HG02610 (cell line): ENCODE measurements at regions not wholly inside any gene's neighbourhood (a gene's known extent, or its start where the extent isn't known, plus 50 kb on each side); places are given as distances from the start of the nearest gene placed in this dataset.

Experiments used
- ATAC-seq: cut with Tn5 transposase; IDR thresholded peaks from one replicate; pipeline ENCODE4 v1.9.1; 2021; ENCODE audit warnings: mild to moderate bottlenecking, moderate library complexity; ENCODE audit not compliant: unreplicated experiment

DNA sequence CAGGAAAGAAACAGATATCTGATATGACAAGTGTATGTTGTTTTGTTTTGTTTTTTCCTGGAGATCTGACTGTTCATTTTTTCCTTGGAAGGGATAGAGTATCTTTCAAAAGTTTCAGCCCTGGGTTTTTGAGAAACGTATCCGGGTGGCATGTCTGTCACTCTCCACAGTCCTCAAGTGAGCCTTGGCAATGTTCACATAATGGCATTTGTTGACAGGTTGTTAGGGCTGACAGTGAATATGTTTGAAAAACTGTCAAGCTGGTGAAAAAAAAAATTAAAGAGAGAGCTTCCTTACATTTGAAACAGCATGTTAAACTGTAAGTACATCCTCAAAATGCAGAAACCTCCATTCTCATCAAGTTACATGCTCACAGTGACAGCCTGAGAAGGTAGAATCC lies 113.0 kb upstream of the DYNLRB2 start:
- no peak for ATAC-seq

DNA sequence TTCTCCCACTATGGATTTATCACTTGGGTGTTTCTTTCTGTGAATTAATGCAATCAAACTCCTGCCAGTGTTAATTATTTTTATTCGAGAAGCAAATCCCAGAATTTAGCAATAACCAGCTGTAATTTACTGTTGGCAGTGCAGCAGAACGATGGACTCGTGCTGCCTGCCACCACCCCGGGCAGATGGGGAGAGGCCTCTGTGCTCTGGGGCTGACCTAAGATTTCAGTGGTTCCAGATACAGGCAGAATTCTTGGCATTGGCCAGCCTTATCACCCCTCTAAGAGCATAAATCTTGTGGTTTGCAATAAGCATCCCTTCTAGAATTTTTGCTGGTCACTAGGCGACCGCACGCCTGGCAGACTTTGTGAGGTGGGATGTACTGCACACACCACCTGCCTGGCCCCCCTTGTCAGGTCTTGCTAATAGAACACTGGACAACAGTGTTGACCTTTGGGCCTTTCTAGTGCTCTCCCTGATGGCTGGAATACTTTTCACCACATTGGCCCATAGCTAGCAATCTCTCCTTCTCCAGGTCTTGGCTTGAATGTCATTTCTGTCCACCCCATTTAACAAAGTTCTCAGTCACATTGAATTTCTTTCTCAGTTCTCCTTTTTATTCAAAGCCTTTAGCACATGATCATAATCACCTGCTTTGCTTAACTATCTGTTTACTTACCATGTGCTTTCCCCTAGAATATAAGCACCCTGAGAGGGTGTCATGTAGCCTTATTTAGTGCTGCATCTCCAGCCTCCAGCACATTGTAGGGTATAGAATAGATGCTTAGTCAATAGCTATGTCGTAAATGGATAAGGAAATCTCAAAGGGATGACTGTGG lies 122.1 kb upstream of the DYNLRB2 start:
- no peak for ATAC-seq

DNA sequence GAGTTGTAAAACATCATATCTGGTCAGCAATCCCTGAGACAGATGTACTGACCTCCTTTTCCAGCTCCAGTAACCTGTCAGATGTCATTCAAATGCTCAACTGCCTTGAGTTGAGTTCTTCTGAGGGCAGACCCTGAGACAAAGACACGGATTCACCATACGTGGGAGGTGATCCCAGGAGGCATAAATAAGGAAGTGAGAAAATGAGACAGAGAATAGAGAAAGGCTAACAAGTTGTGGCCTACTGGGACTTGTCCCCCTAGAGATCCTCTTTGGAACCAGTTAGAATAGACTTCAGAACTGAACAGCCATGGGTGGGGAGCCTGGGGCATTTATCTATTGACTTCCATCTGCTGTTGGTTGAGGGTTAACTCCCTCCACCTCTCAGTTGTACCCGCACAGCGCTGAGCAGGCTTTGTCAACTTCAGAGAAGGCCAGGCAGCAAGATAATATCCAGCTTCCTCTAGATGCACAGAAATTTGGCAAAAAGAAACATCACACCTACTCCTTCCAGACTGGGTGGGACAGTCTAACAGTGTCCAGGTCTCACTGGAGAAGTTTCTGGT lies 123.0 kb upstream of the DYNLRB2 start:
- ATAC-seq: no peak

DNA sequence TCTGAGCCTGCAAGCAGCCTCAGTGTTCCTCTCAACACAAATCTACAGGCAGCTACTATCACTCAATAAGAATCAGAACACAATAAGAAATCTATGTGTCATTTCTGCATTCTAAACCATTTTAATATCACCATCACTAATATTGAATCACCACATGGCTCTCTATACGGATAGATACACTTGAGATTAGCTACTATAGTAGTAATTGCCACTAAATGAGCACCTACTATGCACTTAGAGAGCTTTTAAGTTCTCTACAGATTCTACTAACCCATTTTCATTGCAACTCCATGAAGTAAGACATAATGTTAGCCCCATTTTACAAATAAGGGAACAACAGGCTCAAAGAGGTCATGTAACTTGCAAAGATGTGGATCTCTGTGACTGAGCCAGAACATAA lies 132.8 kb upstream of the DYNLRB2 start:
- no peak for ATAC-seq

DNA sequence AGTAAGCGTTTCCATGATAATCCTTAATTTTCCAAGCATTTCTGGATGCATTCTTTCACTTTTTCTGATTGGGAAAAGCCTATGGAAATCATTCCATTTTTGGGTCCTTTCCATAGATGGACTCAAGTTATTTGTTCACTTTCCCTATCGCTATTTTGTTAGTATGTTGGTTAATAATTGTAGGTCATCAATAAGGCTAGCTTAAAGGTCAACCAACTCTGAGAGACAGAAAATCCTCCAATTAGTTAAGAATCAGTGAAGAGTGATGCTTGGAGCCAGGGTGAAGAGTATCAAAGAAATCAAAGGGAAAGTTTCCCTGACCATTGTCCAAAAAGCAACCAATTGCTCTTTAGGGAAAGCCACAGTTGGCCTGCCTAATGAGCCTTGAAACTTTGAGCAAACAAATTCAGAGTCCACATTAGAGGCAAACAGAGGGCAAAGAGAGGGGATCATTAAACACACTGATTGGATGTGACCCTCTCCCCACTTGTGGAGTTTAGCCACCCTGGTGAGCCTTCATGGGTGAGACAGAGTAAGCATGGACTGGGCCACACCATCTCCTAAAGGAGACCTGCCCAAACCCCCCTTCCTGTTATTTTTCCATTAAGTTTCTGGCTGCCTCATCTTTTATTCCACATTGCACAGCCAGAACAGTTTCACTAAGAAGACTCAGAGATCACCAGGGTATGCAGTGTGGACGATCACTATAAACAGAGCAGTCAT lies 133.4 kb upstream of the DYNLRB2 start:
- ATAC-seq: no peak

DNA sequence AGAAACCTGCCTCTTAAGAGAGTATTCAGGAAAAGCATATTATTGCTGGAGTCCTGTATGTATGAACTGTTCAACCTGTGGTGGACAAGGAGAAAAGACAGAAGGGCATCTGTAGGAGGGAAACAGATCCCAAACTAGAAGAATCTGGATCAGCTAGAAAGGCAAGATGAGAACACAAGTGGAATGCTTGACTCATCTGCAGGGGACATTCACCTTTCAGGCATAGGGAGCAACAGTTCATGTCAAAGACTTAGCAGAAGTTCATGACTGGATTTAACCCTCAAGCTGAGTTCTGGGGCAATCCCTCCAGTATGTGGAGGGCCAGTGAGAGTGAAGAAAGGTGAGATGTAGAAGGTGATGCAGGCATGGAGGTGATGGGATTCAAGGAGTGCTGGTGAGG lies 135.9 kb upstream of the DYNLRB2 start:
- no peak for ATAC-seq

DNA sequence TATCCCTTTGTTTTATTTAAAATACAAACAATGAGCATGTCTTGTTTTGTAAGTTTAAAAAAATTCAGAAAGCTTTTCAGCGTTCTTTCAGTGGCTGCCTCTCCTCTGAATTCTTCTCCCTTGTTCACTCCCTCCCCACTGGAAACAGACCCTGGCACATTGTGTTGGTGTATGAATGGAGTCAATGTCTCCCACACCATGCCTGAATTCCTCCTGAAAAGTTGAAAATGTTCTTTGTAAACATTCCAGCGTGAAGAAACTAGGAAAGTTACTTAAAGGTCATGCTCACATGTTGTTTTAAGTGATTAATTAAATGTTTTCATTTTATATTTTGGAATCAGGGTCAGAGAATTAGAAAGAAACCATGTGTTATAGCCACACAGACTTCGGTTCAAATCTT lies 136.9 kb upstream of the DYNLRB2 start:
- no peak for ATAC-seq

DNA sequence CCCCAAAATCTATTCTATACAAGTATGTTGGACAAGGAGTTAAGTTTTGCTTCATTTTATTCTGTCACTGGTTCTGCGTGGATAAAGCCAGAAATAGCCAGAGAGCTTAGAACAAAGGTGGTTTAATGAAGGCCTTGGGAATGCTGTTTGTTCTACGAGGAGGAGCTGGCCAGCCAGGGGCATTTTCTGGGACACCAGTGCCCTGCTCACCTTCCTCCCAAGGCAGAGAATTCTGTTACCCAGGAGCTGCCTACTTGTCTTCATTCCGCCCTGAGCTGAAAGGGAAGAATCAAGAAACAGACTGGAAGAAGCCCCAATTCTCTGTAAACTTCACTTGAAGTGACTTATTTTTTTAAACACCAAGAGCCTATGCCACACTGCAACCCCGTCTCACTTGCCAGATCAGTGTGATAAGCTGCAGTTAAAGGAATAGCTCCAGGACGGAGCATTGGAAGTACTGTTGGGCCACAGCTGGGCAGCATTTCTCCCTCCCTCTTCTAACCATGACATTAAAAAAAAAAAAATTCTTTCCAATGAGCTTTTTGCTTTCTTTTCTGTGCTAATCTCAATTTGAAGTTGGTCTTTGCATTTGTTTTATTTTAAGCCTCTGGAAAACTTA lies 149.8 kb upstream of the DYNLRB2 start:
- no peak for ATAC-seq

DNA sequence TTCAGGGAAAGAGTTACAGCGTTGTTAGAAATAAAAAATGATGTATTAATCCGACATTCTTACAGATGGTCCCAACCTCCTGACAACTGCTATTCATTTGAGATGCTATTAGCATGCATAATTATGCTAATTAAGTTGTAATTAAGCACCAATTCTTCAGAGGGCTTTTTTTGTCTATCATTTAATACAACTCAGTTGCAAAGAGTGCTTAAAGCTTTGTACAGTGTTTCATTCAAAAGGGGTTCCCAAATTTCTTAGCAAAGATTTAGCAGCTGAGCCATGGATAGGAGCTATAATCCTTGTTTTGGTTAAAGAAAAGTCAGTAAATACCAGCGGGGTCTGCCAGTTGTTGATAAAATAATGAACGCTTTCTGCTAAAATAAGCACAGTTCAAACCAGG lies 150.7 kb upstream of the DYNLRB2 start:
- no peak for ATAC-seq

DNA sequence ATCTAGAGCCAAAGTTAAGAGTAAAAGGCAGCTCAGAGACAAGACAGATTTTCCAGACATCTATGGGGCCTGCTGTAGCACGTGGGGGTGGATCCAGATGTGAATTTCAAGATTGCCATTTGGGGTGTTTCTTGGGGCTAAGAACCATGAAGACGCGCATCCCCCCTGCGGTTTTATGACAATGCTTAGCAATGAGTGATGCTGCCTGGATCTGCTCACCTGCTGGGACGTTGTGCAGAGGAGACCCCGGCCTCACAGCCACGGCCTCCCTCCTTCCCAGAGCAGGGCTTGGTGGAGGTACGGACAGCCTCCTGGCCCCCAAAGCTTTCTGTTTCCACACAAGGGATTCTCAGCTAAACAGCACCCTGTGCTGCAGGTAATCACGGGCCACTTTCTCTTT lies 151.5 kb upstream of the DYNLRB2 start:
- ATAC-seq: no peak

DNA sequence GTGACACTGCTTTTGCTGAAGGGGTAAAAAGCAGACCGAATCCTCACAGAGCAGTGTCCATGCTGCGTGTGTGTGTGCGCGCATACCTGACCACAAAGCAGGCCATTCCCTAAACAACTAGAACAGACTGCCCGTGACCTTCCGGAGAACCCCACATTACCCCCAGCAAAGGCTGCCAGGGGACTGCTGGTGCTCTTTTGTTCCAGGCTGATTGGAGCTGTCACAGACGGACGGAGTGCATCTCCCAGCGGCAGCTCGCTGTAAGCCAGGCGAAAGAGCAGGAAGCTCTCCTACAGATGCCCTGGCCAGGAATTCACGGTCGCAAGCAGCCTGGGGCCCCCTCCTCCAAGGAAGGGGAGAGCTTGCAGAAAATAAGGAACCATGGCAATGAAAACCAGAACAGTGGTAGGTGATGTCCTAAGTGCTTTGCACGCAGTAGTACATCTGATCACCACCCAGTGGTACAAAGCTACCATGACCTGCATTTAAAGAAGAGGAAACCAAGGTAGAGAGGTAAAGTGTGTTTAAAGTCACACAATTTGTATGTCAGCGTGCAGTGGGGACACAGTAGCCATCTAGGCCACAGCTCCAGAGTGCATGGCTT lies 153.4 kb upstream of the DYNLRB2 start:
- no peak for ATAC-seq

DNA sequence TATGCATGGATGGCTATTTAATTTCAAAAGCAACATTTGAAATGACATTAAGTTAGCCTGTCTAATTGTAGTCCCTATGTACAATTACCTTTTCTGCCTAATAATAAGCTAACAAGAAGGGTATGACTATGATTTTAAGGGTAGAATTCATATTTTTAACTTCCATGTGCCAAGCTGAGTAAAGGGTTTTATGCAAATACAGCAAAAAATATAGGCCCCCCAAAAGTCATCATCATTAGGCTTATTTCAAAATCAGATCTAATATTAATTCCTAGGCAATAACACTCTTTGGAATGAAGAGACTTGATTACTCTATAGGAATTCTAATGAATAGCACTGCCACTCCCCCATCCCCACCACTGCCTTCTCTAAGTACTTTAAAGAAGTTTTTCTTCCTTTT lies 155.9 kb upstream of the DYNLRB2 start:
- ATAC-seq: no peak

DNA sequence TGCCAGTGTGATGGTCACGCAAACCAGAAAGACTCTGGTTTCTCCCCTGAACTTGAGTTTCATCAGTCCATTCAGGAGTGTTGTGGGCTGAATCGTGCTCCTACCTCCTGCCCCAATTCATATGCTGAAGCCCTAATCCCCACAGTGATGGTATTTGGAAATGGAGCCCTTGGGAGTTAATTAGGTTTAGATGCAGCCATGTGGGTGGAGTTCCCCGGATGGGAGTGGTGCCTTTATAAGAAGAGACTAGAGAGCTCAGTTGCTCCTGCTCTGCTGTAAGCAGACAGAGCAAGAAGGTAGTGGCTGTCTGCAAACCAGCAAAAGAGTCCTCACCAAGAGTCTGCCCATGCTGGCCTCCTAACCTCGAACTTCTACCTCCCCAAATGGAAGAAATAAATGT lies 160.3 kb upstream of the DYNLRB2 start:
- no peak for ATAC-seq

DNA sequence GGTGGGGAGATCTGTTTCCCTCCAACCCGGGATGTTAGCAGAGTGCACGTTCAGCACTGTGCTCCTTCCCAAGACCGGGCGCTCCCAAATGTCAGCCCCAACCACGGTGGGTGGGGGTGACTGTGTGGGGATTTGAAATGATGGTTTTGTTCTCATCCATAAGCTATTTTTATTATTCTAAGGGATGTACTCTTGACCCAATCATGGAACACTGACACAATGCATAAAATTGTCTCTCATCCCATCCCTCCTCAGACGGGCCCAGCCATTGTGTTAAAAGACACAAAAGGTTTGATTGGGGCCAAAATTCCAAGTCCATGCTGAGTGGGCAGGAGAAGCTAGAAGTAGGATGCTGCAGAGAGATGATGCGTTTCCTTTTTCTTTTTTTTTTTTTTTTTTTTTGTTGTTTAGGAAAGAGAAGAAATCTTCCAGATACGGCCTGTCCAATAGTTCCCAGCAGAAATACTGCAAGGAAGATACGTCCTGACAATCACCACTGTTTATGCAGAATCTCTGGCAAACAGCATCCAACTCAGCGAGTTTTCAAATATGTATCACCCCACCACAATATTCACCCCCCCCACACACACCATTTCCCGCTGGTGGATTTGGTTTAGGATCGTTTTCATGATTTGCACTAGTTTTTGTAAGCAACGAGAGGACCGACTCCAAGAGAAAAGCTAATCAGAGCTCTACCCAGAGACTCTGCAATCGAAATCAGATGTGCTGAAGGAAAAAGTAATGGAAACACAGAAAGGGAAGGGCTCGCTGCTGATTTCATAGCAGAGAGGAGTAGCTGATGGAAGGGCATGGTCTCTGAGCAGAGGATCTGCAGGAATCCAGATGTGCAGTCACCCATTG lies 163.5 kb upstream of the DYNLRB2 start:
- no peak for ATAC-seq

DNA sequence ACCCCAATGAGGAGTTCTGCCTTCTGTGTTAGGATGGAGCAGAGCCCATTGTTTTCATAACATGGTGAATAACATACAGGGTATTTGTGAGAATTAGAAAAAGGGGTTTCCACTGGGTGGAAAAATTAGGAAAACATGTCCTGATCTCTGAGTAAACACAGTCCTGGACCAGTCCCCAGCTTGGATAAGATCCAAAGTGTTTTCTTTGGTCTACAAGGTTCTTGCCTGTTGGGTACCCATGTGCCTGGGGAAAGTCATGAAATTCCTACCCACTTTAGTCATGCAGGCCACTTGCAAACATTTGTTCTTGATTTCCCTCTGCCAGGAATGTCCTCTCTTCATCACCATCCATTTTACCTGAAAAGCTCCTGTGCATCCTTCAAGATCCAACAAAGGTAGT lies 164.8 kb upstream of the DYNLRB2 start:
- ATAC-seq: no peak

DNA sequence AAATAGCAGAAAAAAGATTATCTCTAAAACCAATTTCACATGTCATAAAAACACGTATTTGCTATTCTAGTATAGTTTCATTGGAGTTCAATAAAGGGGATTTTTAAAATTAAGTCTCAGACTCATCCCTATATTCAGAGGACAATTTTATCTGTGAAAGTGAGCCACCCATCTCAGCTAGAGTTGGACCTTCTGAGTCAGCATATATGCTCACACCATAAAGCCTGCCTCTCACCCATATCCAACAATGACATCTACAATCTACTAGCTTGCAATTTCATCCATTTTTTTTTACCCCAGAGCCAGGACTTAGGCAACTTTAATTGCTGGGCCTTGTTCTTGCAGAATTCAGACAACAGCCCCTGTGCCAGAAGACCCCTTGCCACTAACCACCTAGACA lies 165.3 kb upstream of the DYNLRB2 start:
- ATAC-seq: no peak

DNA sequence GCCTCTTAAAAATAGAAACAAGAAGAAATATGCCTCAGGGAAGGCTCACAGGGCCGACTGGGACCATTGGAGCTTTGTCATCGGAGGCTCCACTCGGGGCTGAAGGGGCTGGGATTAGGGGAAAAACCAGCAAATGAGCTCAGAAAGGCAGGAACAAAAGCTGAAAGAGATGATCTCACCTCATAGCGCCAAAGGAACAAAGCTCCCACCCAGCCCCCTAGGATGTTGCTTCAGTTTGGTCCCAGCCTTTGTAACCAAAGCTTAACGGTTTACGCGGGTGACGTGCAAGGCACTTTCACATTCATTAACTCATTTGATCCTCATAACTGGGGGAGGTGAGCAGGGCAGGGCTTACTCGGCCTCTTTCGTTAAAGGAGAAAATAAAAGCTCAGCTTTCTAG lies 168.5 kb upstream of the DYNLRB2 start:
- ATAC-seq: no peak

DNA sequence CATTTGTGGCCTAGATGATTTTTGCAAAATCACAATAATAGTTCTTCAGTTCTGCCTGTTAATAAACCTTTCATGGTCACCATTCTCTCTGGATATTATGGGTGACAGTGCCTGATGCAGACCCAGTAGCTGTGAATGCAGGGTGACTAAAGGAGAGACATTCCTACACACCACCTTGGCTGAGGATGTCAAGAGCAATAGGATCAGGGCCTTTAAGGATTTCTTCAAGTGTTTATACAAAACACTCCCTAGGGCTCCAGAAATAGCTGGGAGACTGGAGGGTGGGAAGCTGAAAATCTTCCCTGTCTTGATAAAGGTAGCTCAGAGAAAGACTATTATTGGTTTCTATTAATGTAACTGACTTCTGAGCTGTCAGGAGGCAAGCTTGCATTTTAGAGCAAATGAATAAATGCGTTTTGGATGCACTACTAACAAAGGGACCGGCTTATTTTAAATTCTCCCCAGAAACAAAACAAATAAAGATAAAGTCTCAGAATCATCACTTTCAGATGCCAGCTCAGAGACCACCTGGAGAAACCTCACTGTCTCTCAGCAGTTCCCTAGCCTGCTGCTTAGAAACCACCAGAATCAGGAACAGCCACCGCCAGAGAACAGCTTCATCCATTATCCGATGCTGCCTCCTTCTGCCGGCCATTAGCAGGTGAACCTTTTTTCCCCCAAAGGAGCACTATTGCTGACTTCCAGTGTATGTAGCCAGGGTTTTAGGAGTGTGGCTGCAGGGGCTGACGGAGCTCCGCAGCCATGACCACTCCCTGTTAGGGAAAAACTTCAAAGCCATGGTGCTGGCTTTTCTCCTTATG lies 171.4 kb upstream of the DYNLRB2 start:
- ATAC-seq: no peak

DNA sequence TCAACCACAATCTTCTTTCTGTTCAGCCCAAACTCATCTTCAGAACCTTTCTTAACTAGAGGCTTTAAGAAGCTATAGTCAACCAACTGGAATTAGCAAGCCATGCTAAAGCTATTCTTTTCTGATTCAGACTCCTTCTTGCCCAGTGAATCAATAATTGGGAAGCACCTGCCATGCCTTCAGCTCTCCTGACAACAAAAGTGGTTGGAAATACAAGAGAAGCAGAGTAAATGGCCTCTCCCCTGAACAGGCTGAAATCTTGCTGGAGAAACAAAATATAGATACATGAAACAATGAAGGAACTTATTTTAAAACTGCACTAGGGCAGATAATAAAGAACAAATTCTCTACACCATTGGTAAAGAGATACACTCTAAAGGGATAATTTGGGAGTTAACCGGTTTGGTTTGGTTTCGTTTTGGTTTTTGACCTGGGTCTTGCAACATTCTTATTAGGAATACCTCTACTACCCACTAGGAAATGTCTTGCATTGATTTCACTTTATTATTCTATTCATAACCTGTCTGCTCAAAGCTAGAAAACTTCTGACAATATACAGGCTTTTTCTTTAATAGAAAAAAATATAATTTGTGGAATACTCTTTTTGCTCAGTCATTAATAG lies 173.6 kb upstream of the DYNLRB2 start:
- no peak for ATAC-seq
